A549 (cell line): ENCODE measurements at regions not wholly inside any gene's neighbourhood (a gene's known extent, or its start where the extent isn't known, plus 50 kb on each side); places are given as distances from the start of the nearest gene placed in this dataset.

Experiments used
- ATAC-seq, 2 experiments: fragments of 200-7000 bp in 1 of 2; fragments of >200 bp in 1 of 2; cut with Nextera tagmentation in 1 of 2; cut with Tn5 transposase in 1 of 2; 3 replicates each; pipeline versions ENCODE4 v1.8.0 to v1.9.1; 2018 to 2020; ENCODE audit warnings: mild to moderate bottlenecking in 1 of 2, moderate library complexity in 1 of 2
- CTCF ChIA-PET: fragments of 300-600 bp; sonication (Branson Sonifier 250); formaldehyde crosslinking; extraction: SDS; loops from one replicate; lab custom pipeline; 2021; ENCODE audit warnings: antibody characterized with exemption, inconsistent platforms; lab: Yijun Ruan, JAX
- POLR2A ChIA-PET: fragments of 350-600 bp; formaldehyde crosslinking; extraction: SDS; loops from one replicate; lab custom pipeline; 2021; ENCODE audit warnings: antibody characterized with exemption, inconsistent platforms; lab: Yijun Ruan, JAX
- DNase-seq, 2 experiments: peaks; one replicate each; pipeline versions ENCODE4 v3.0.0 to v3.0.0-alpha.2; 2011 to 2016; ENCODE audit warnings: low read depth in 1 of 2, low spot score in 1 of 2
- FAIRE-seq: peaks from 2 replicates; lab custom pipeline; 2011; peaks lifted over from hg19 to GRCh38; lab: Jason Lieb, UNC
- H3K27ac ChIP-seq, 2 experiments: fragments of >200 bp; sonication (Bioruptor Twin); formaldehyde crosslinking; 3 replicates each; pipeline ENCODE4 v1.5.1; 2016 to 2017
- H3K4me1 ChIP-seq: fragments of >200 bp; sonication (Bioruptor Twin); formaldehyde crosslinking; 3 replicates; pipeline ENCODE4 v1.6.1; 2016
- H3K4me2 ChIP-seq: fragments of >200 bp; sonication (Bioruptor Twin); formaldehyde crosslinking; 3 replicates; pipeline ENCODE4 v1.6.1; 2016
- H3K4me3 ChIP-seq: fragments of >200 bp; sonication (Bioruptor Twin); formaldehyde crosslinking; 3 replicates; pipeline ENCODE4 v1.5.1; 2016
- H3K9me3 ChIP-seq: fragments of >200 bp; sonication (Bioruptor Twin); formaldehyde crosslinking; 3 replicates; pipeline ENCODE4 v1.6.1; 2016
- CBX8 ChIP-seq: fragments of 200-600 bp; sonication (generic); IDR thresholded peaks from 2 replicates; pipeline ENCODE4 v1.6.1; 2016
- CEBPB ChIP-seq, 2 experiments: fragments of >200 bp in 1 of 2; sonication (Bioruptor Twin) in 1 of 2; formaldehyde crosslinking in 1 of 2; IDR thresholded peaks; 2 replicates each; pipeline ENCODE4 v1.6.1; 2012 to 2016
- CHD2 ChIP-seq: fragments of 150-350 bp; IDR thresholded peaks from 2 replicates; pipeline ENCODE4 v1.6.1; 2014; ENCODE audit warnings: low read length; ENCODE audit not compliant: partially characterized antibody
- CHD4 ChIP-seq: fragments of 200-600 bp; sonication (generic); IDR thresholded peaks from 2 replicates; pipeline ENCODE4 v1.6.1; 2016; ENCODE audit warnings: antibody characterized with exemption, mild to moderate bottlenecking, borderline replicate concordance
- EHF ChIP-seq: fragments of 250-450 bp; sonication (Bioruptor Pico); IDR thresholded peaks from 2 replicates; pipeline ENCODE4 v1.5.0; 2020; ENCODE audit warnings: mild to moderate bottlenecking
- ESRRA ChIP-seq: fragments of 150-350 bp; IDR thresholded peaks from 2 replicates; pipeline ENCODE4 v1.6.1; 2014; ENCODE audit warnings: mild to moderate bottlenecking, low read length, borderline replicate concordance
- FOSB ChIP-seq: fragments of 250-450 bp; sonication (Bioruptor Pico); IDR thresholded peaks from 2 replicates; pipeline ENCODE4 v1.5.0; 2020; ENCODE audit warnings: mild to moderate bottlenecking, moderate library complexity
- FOSL2 ChIP-seq, 2 experiments: fragments of 450-650 bp in 1 of 2; fragments of >200 bp in 1 of 2; sonication (Bioruptor Twin) in 1 of 2; formaldehyde crosslinking; IDR thresholded peaks; 2 replicates each; pipeline versions ENCODE4 v1.5.0 to v1.6.1; 2016 to 2020; ENCODE audit warnings: mild to moderate bottlenecking in 1 of 2, moderate library complexity in 1 of 2
- FOXS1 ChIP-seq: fragments of 250-450 bp; sonication (Bioruptor Pico); IDR thresholded peaks from 2 replicates; pipeline ENCODE4 v1.5.0; 2020; ENCODE audit warnings: mild to moderate bottlenecking, moderate library complexity
- HDAC2 ChIP-seq: fragments of 200-600 bp; sonication (generic); IDR thresholded peaks from 2 replicates; pipeline ENCODE4 v1.6.1; 2016
- HOXB13 ChIP-seq: fragments of 250-450 bp; sonication (Bioruptor Pico); IDR thresholded peaks from 2 replicates; pipeline ENCODE4 v1.5.0; 2020; ENCODE audit warnings: low read depth, mild to moderate bottlenecking, moderate library complexity
- HOXB5 ChIP-seq: fragments of 250-450 bp; sonication (Bioruptor Pico); IDR thresholded peaks from 2 replicates; pipeline ENCODE4 v1.5.0; 2020; ENCODE audit warnings: mild to moderate bottlenecking, moderate library complexity
- KDM5A ChIP-seq: fragments of 200-600 bp; sonication (generic); IDR thresholded peaks from 2 replicates; pipeline ENCODE4 v1.6.1; 2016; ENCODE audit warnings: antibody characterized with exemption, mild to moderate bottlenecking
- NR3C1 ChIP-seq: fragments of >200 bp; sonication (Bioruptor Twin); formaldehyde crosslinking; IDR thresholded peaks from 3 replicates; pipeline ENCODE4 v1.6.1; 2017
- PHF8 ChIP-seq: fragments of 200-600 bp; sonication (generic); IDR thresholded peaks from 2 replicates; pipeline ENCODE4 v1.6.1; 2016; ENCODE audit warnings: low read depth, mild to moderate bottlenecking, antibody characterized with exemption, moderate library complexity, borderline replicate concordance
- POLR2AphosphoS2 ChIP-seq: conservative IDR thresholded peaks from 2 replicates; pipeline ENCODE4 v1.6.1; 2012; ENCODE audit warnings: low read length, improper control_type of control experiment, inconsistent platforms
- RARB ChIP-seq: fragments of 250-450 bp; sonication (Bioruptor Pico); IDR thresholded peaks from 2 replicates; pipeline ENCODE4 v1.8.0; 2021; ENCODE audit warnings: mild to moderate bottlenecking, moderate library complexity
- RCOR1 ChIP-seq: fragments of 150-350 bp; IDR thresholded peaks from 2 replicates; pipeline ENCODE4 v1.6.1; 2014; ENCODE audit warnings: antibody characterized with exemption, low read length, low read depth
- ZSCAN20 ChIP-seq: fragments of 250-450 bp; sonication (Bioruptor Pico); IDR thresholded peaks from 2 replicates; pipeline ENCODE4 v1.8.0; 2022; ENCODE audit warnings: mild to moderate bottlenecking, moderate library complexity
- WGBS: methylation state at CpG from one replicate; pipeline ENCODE4 v1.1.6; 2017; ENCODE audit errors: missing lambda C conversion rate; 5-methylcytosine and 5-hydroxymethylcytosine counted together
- TF ChIP-seq, protein P1 (sequence below): fragments of 450-650 bp; IDR thresholded peaks from 2 replicates; pipeline ENCODE4 v1.6.1; 2014; ENCODE audit warnings: antibody characterized with exemption
- TF ChIP-seq, protein P2 (sequence below): fragments of 250-450 bp; sonication (Bioruptor Pico); IDR thresholded peaks from 2 replicates; pipeline ENCODE4 v1.5.0; 2021; ENCODE audit warnings: mild to moderate bottlenecking, moderate library complexity, borderline replicate concordance
- TF ChIP-seq, protein P3 (sequence below): fragments of 150-350 bp; IDR thresholded peaks from 2 replicates; pipeline ENCODE4 v1.6.1; 2014; ENCODE audit warnings: low read depth, mild to moderate bottlenecking, low read length
- TF ChIP-seq, protein P4 (sequence below): IDR thresholded peaks from 2 replicates; pipeline ENCODE4 v1.6.1; 2012
- TF ChIP-seq, protein P5 (sequence below): fragments of >200 bp; sonication (Bioruptor Twin); formaldehyde crosslinking; IDR thresholded peaks from 3 replicates; pipeline ENCODE4 v1.6.1; 2016
- TF ChIP-seq, protein P6 (sequence below): fragments of >200 bp; sonication (Bioruptor Twin); formaldehyde crosslinking; IDR thresholded peaks from 2 replicates; pipeline ENCODE4 v1.6.1; 2016
- TF ChIP-seq, protein P7 (sequence below): fragments of 200-600 bp; sonication (generic); IDR thresholded peaks from 2 replicates; pipeline ENCODE4 v1.6.1; 2016; ENCODE audit warnings: antibody characterized with exemption, mild to moderate bottlenecking, moderate library complexity

DNA sequence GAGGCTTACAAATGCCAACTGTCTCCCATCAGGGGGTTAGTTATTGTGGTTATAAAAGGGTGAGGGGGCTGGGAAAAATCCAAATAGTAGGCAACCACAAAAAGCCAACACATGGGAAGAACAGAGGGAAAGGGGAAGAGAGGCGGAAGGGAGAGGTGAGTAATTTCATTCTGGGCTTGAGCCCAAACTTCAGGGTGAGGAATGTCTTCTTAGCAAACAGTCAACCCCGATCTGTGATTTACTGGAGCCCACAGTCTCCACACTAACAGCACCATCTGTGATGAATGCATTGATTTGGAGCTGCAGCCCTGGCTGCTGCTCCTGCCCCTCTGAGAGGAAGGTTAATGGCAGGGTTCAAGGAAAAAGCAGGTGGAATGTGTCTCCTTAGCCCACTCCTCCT lies 162.2 kb upstream of the GPR101 start:
- FAIRE-seq = no peak
- ChIA-PET CTCF (no interaction called here), POLR2A (no interaction called here)
- 0% methylated on average over 2 of the region's 2 CpGs for WGBS
- H3K4me3 ChIP-seq = no peak overlapping the region
- H3K27ac ChIP-seq = no peak overlapping the region
- TF ChIP-seq HOXB13 (no peak), CHD4 (no peak), HDAC2 (no peak), POLR2AphosphoS2 (no peak), RARB (CRISPR knock-in tag) (no peak), CEBPB (IDR thresholded peaks at IDR 0.05) (no peak), EHF (CRISPR knock-in tag) (no peak), HOXB5 (CRISPR knock-in tag) (no peak), CHD2 (no peak), CBX8 (no peak), ESRRA (no peak), FOXS1 (no peak), FOSL2 (IDR thresholded peaks at IDR 0.05) (no peak), FOSL2 (CRISPR knock-in tag; IDR thresholded peaks at IDR 0.05) (no peak)
- TF ChIP-seq, protein P1, sequence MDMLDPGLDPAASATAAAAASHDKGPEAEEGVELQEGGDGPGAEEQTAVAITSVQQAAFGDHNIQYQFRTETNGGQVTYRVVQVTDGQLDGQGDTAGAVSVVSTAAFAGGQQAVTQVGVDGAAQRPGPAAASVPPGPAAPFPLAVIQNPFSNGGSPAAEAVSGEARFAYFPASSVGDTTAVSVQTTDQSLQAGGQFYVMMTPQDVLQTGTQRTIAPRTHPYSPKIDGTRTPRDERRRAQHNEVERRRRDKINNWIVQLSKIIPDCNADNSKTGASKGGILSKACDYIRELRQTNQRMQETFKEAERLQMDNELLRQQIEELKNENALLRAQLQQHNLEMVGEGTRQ = no peak
- TF ChIP-seq, protein P2, sequence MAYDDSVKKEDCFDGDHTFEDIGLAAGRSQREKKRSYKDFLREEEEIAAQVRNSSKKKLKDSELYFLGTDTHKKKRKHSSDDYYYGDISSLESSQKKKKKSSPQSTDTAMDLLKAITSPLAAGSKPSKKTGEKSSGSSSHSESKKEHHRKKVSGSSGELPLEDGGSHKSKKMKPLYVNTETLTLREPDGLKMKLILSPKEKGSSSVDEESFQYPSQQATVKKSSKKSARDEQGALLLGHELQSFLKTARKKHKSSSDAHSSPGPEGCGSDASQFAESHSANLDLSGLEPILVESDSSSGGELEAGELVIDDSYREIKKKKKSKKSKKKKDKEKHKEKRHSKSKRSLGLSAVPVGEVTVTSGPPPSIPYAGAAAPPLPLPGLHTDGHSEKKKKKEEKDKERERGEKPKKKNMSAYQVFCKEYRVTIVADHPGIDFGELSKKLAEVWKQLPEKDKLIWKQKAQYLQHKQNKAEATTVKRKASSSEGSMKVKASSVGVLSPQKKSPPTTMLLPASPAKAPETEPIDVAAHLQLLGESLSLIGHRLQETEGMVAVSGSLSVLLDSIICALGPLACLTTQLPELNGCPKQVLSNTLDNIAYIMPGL (CRISPR knock-in tag) = no peak
- TF ChIP-seq, protein P3, sequence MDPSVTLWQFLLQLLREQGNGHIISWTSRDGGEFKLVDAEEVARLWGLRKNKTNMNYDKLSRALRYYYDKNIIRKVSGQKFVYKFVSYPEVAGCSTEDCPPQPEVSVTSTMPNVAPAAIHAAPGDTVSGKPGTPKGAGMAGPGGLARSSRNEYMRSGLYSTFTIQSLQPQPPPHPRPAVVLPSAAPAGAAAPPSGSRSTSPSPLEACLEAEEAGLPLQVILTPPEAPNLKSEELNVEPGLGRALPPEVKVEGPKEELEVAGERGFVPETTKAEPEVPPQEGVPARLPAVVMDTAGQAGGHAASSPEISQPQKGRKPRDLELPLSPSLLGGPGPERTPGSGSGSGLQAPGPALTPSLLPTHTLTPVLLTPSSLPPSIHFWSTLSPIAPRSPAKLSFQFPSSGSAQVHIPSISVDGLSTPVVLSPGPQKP = no peak
- TF ChIP-seq, protein P4, sequence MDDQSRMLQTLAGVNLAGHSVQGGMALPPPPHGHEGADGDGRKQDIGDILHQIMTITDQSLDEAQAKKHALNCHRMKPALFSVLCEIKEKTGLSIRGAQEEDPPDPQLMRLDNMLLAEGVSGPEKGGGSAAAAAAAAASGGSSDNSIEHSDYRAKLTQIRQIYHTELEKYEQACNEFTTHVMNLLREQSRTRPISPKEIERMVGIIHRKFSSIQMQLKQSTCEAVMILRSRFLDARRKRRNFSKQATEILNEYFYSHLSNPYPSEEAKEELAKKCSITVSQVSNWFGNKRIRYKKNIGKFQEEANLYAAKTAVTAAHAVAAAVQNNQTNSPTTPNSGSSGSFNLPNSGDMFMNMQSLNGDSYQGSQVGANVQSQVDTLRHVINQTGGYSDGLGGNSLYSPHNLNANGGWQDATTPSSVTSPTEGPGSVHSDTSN = no peak
- TF ChIP-seq, protein P5, sequence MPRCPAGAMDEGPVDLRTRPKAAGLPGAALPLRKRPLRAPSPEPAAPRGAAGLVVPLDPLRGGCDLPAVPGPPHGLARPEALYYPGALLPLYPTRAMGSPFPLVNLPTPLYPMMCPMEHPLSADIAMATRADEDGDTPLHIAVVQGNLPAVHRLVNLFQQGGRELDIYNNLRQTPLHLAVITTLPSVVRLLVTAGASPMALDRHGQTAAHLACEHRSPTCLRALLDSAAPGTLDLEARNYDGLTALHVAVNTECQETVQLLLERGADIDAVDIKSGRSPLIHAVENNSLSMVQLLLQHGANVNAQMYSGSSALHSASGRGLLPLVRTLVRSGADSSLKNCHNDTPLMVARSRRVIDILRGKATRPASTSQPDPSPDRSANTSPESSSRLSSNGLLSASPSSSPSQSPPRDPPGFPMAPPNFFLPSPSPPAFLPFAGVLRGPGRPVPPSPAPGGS = no peak
- TF ChIP-seq, all 56 proteins: peak for 0
- H3K4me1 ChIP-seq = no peaks in the 10 kb centered on the region
- H3K4me2 ChIP-seq = no peak overlapping the region
- no peaks in the 10 kb centered on the region for H3K9me3 ChIP-seq
- no peak for DNase-seq
- ATAC-seq = no peak

DNA sequence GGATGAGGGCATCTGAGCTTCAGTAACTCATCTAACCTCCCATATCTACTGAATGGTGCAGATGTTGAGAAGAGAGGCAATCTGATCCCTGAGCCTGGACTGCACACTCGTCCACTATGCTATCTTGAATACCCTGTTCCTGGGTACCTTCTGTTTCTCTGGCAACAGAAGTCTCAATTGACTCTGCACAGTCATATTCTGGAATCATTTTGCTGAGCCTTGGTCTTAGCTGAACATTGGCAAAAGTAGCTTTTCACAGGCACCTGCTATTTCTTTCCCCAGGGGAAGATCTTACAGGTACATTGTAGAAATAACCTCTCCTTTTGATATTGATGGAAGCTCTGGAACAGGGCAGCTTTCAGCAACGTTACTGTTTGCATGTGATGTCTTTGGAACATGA lies 161.5 kb upstream of the GPR101 start:
- ChIA-PET POLR2A (no interaction called here), CTCF (interaction anchor here (0.9 kb wide), 1 partner anchor 242 kb away, joined by 3 read pairs; no protein-coding TSS in a partner anchor)
- H3K27ac ChIP-seq = no peak overlapping the region
- DNase-seq (no peak), ATAC-seq (no peak), FAIRE-seq (no peak)
- H3K9me3 ChIP-seq = no peaks in the 10 kb centered on the region
- no peaks in the 10 kb centered on the region for H3K4me1 ChIP-seq
- no peak overlapping the region for H3K4me3 ChIP-seq
- WGBS = 0% methylated on average over 2 of the region's 2 CpGs
- H3K4me2 ChIP-seq = no peak overlapping the region
- TF ChIP-seq KDM5A = no peak
- TF ChIP-seq, protein P6, sequence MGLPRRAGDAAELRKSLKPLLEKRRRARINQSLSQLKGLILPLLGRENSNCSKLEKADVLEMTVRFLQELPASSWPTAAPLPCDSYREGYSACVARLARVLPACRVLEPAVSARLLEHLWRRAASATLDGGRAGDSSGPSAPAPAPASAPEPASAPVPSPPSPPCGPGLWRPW = no peak
- TF ChIP-seq RARB (CRISPR knock-in tag) = no peak
- no peak for TF ChIP-seq PHF8
- TF ChIP-seq CHD4 = no peak
- no peak for TF ChIP-seq HDAC2
- TF ChIP-seq, protein P7, sequence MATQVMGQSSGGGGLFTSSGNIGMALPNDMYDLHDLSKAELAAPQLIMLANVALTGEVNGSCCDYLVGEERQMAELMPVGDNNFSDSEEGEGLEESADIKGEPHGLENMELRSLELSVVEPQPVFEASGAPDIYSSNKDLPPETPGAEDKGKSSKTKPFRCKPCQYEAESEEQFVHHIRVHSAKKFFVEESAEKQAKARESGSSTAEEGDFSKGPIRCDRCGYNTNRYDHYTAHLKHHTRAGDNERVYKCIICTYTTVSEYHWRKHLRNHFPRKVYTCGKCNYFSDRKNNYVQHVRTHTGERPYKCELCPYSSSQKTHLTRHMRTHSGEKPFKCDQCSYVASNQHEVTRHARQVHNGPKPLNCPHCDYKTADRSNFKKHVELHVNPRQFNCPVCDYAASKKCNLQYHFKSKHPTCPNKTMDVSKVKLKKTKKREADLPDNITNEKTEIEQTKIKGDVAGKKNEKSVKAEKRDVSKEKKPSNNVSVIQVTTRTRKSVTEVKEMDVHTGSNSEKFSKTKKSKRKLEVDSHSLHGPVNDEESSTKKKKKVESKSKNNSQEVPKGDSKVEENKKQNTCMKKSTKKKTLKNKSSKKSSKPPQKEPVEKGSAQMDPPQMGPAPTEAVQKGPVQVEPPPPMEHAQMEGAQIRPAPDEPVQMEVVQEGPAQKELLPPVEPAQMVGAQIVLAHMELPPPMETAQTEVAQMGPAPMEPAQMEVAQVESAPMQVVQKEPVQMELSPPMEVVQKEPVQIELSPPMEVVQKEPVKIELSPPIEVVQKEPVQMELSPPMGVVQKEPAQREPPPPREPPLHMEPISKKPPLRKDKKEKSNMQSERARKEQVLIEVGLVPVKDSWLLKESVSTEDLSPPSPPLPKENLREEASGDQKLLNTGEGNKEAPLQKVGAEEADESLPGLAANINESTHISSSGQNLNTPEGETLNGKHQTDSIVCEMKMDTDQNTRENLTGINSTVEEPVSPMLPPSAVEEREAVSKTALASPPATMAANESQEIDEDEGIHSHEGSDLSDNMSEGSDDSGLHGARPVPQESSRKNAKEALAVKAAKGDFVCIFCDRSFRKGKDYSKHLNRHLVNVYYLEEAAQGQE = no peak
- TF ChIP-seq POLR2AphosphoS2 = no peak
- TF ChIP-seq NR3C1 = no peak
- TF ChIP-seq, protein P5 = no peak
- TF ChIP-seq FOSB = no peak
- no peak for TF ChIP-seq FOSL2 (IDR thresholded peaks at IDR 0.05)
- TF ChIP-seq FOSL2 (CRISPR knock-in tag; IDR thresholded peaks at IDR 0.05) = no peak
- TF ChIP-seq ZSCAN20 = no peak
- no peak for TF ChIP-seq RCOR1
